H1 (cell line): ENCODE measurements at regions not wholly inside any gene's neighbourhood (a gene's known extent, or its start where the extent isn't known, plus 50 kb on each side); places are given as distances from the start of the nearest gene placed in this dataset.

Experiments used
- CTCF ChIA-PET: fragments of 300-600 bp; sonication (Branson Sonifier 250); formaldehyde crosslinking; loops from one replicate; lab custom pipeline; 2021; ENCODE audit not compliant: partially characterized antibody; lab: Charles Lee
- POLR2A ChIA-PET: fragments of 300-600 bp; sonication (Branson Sonifier 250); formaldehyde crosslinking; loops from one replicate; lab custom pipeline; 2021; ENCODE audit warnings: inconsistent platforms; ENCODE audit not compliant: partially characterized antibody; lab: Charles Lee
- DNase-seq, 2 experiments: peaks; one replicate each; pipeline versions ENCODE4 v3.0.0 to v3.0.0-alpha.2; 2010 to 2022; ENCODE audit warnings: low spot score in 2 of 2, low read depth in 1 of 2, mixed read lengths in 1 of 2
- FAIRE-seq: peaks from 2 replicates; lab custom pipeline; 2011; peaks lifted over from hg19 to GRCh38; lab: Jason Lieb, UNC
- H2AFZ ChIP-seq: 2 replicates; pipeline ENCODE4 v1.8.1; 2012; ENCODE audit warnings: low read length, inconsistent platforms
- H2AK5ac ChIP-seq: 2 replicates; pipeline ENCODE4 v1.6.1; 2013; ENCODE audit warnings: low read depth, low read length
- H2BK120ac ChIP-seq: replicated peaks from 2 replicates; pipeline ENCODE3; 2013; ENCODE audit warnings: low read depth, low read length, inconsistent platforms
- H2BK12ac ChIP-seq: 2 replicates; pipeline ENCODE4 v1.6.1; 2013; ENCODE audit warnings: low read depth, low read length
- H2BK15ac ChIP-seq: 2 replicates; pipeline ENCODE4 v1.6.1; 2013; ENCODE audit warnings: low read length
- H2BK20ac ChIP-seq: 2 replicates; pipeline ENCODE4 v1.6.1; 2013; ENCODE audit warnings: low read length
- H2BK5ac ChIP-seq: 2 replicates; pipeline ENCODE4 v1.6.1; 2013; ENCODE audit warnings: low read depth, low read length
- H3K14ac ChIP-seq: 2 replicates; pipeline ENCODE4 v1.6.1; 2013; ENCODE audit warnings: inconsistent platforms; ENCODE audit not compliant: insufficient read length
- H3K18ac ChIP-seq: 2 replicates; pipeline ENCODE4 v1.6.1; 2013; ENCODE audit warnings: low read length; ENCODE audit errors: extremely low read depth
- H3K23ac ChIP-seq: 2 replicates; pipeline ENCODE4 v1.6.1; 2013; ENCODE audit warnings: inconsistent platforms; ENCODE audit not compliant: insufficient read length
- H3K23me2 ChIP-seq: 2 replicates; pipeline ENCODE4 v1.6.1; 2013; ENCODE audit warnings: low read depth, low read length
- H3K27ac ChIP-seq: 2 replicates; pipeline ENCODE4 v1.6.1; 2011; ENCODE audit warnings: low read depth, low read length, inconsistent platforms
- H3K27me3 ChIP-seq, 4 experiments: replicated peaks in 1 of 4; 1 replicate in 1 of 4; 2 replicates in 3 of 4; pipeline versions ENCODE4 v1.6.1 to v1.8.1; 2011 to 2013; ENCODE audit warnings: low read length in 3 of 4, mild to moderate bottlenecking in 3 of 4, inconsistent platforms in 2 of 4, mixed read lengths in 2 of 4, moderate library complexity in 1 of 4; ENCODE audit not compliant: control insufficient read depth in 3 of 4, insufficient read depth in 3 of 4; ENCODE audit errors: extremely low read depth in 1 of 4
- H3K36me3 ChIP-seq, 4 experiments: 2 replicates each; pipeline versions ENCODE4 v1.6.1 to v1.8.1; 2011 to 2013; ENCODE audit warnings: mild to moderate bottlenecking in 4 of 4, low read length in 3 of 4, moderate library complexity in 2 of 4, control low read depth in 1 of 4, inconsistent platforms in 1 of 4; ENCODE audit not compliant: insufficient read depth in 4 of 4, control insufficient read depth in 2 of 4
- H3K4ac ChIP-seq: replicated peaks from 2 replicates; pipeline ENCODE3; 2013; ENCODE audit warnings: low read length, low read depth, mixed read lengths, inconsistent platforms; ENCODE audit not compliant: insufficient read length
- H3K4me1 ChIP-seq, 4 experiments: replicated peaks in 1 of 4; 1 replicate in 1 of 4; 2 replicates in 3 of 4; pipeline versions ENCODE4 v1.6.1 to v1.8.1; 2011 to 2013; ENCODE audit warnings: low read length in 3 of 4, inconsistent platforms in 2 of 4, mixed read lengths in 1 of 4; ENCODE audit not compliant: insufficient read depth in 4 of 4, control insufficient read depth in 3 of 4
- H3K4me2 ChIP-seq, 2 experiments: 2 replicates each; pipeline versions ENCODE4 v1.6.1 to v1.8.1; 2011 to 2013; ENCODE audit warnings: low read depth in 2 of 2, low read length in 2 of 2, control low read depth in 1 of 2, inconsistent platforms in 1 of 2, mild to moderate bottlenecking in 1 of 2; ENCODE audit not compliant: insufficient read depth in 1 of 2
- H3K4me3 ChIP-seq, 4 experiments: fragments of 200-600, 300-600 bp in 1 of 4; sonication (generic), shearing (Covaris generic), sonication (Bioruptor Twin) in 1 of 4; 2 replicates each; pipeline versions ENCODE4 v1.5.1 to v1.8.1; 2011 to 2016; ENCODE audit warnings: low read length in 4 of 4, low read depth in 3 of 4, control low read depth in 2 of 4, inconsistent platforms in 2 of 4, mild to moderate bottlenecking in 2 of 4, mixed read lengths in 1 of 4, moderate library complexity in 1 of 4; ENCODE audit not compliant: insufficient read depth in 2 of 4; ENCODE audit errors: extremely low read depth in 1 of 4
- H3K56ac ChIP-seq: replicated peaks from 2 replicates; pipeline ENCODE3; 2013; ENCODE audit warnings: low read depth, mild to moderate bottlenecking, mixed read lengths, low read length, inconsistent platforms; ENCODE audit not compliant: insufficient read length
- H3K79me1 ChIP-seq: 2 replicates; pipeline ENCODE4 v1.6.1; 2013; ENCODE audit warnings: low read depth, low read length, control low read depth
- H3K79me2 ChIP-seq, 2 experiments: 2 replicates each; pipeline versions ENCODE4 v1.6.1 to v1.8.1; 2012 to 2013; ENCODE audit warnings: low read length in 2 of 2, mild to moderate bottlenecking in 2 of 2, inconsistent platforms in 1 of 2; ENCODE audit not compliant: insufficient read depth in 2 of 2, control insufficient read depth in 1 of 2
- H3K9ac ChIP-seq, 4 experiments: replicated peaks in 1 of 4; 1 replicate in 1 of 4; 2 replicates in 3 of 4; pipeline versions ENCODE4 v1.6.1 to v1.8.1; 2011 to 2013; ENCODE audit warnings: low read depth in 3 of 4, low read length in 3 of 4, control low read depth in 2 of 4, mild to moderate bottlenecking in 2 of 4, moderate library complexity in 2 of 4, inconsistent platforms in 1 of 4; ENCODE audit errors: extremely low read depth in 1 of 4
- H3K9me3 ChIP-seq, 2 experiments: 2 replicates each; pipeline versions ENCODE4 v1.6.1 to v1.8.1; 2012 to 2013; ENCODE audit warnings: mild to moderate bottlenecking in 2 of 2, moderate library complexity in 2 of 2, control low read depth in 1 of 2, inconsistent platforms in 1 of 2, low read depth in 1 of 2, low read length in 1 of 2, mixed read lengths in 1 of 2; ENCODE audit not compliant: insufficient read depth in 2 of 2
- H4K20me1 ChIP-seq, 2 experiments: replicated peaks in 1 of 2; 2 replicates each; pipeline versions ENCODE3 to v1.8.1; 2011 to 2013; ENCODE audit warnings: inconsistent platforms in 2 of 2, low read length in 2 of 2, mild to moderate bottlenecking in 1 of 2; ENCODE audit not compliant: insufficient read depth in 2 of 2, control insufficient read depth in 1 of 2
- H4K5ac ChIP-seq: 2 replicates; pipeline ENCODE4 v1.6.1; 2013; ENCODE audit warnings: low read length, low read depth, mixed read lengths, inconsistent platforms; ENCODE audit not compliant: insufficient read length
- H4K8ac ChIP-seq: 2 replicates; pipeline ENCODE4 v1.8.0; 2013; ENCODE audit warnings: mild to moderate bottlenecking, moderate library complexity, low read length, inconsistent platforms; ENCODE audit not compliant: insufficient read depth; ENCODE audit errors: extremely low read depth
- H4K91ac ChIP-seq: replicated peaks from 2 replicates; pipeline ENCODE3; 2013; ENCODE audit warnings: low read length, mixed read lengths, inconsistent platforms; ENCODE audit not compliant: insufficient read length
- ASH2L ChIP-seq: fragments of 200-600, 300-600 bp; sonication (generic); IDR thresholded peaks from one replicate; pipeline ENCODE4 v1.7.1; 2017; ENCODE audit warnings: low read length
- CBX5 ChIP-seq: fragments of 300-800, 300-1000 bp; sonication (generic); IDR thresholded peaks from 2 replicates; pipeline ENCODE4 v1.7.1; 2016; ENCODE audit warnings: antibody characterized with exemption, low read length, low read depth
- GABPA ChIP-seq: IDR thresholded peaks from 2 replicates; pipeline ENCODE4 v1.6.1; 2011; ENCODE audit warnings: mild to moderate bottlenecking, low read length, moderate library complexity, borderline replicate concordance; ENCODE audit not compliant: insufficient read depth
- JUN ChIP-seq: IDR thresholded peaks from 2 replicates; pipeline ENCODE4 v1.6.1; 2011; ENCODE audit warnings: low read depth, mild to moderate bottlenecking, improper control_type of control experiment, low read length
- KDM4A ChIP-seq: IDR thresholded peaks from one replicate; pipeline ENCODE4 v1.7.1; 2012; ENCODE audit warnings: low read depth, mild to moderate bottlenecking, moderate library complexity, low read length, inconsistent platforms; ENCODE audit not compliant: severe bottlenecking
- MAFK ChIP-seq: IDR thresholded peaks from 2 replicates; pipeline ENCODE4 v1.6.1; 2012; ENCODE audit warnings: low read depth, mild to moderate bottlenecking, improper control_type of control experiment, low read length
- SIRT6 ChIP-seq: IDR thresholded peaks from one replicate; pipeline ENCODE4 v1.7.1; 2012; ENCODE audit warnings: low read length, inconsistent platforms
- SP1 ChIP-seq: IDR thresholded peaks from 2 replicates; pipeline ENCODE4 v1.6.1; 2011; ENCODE audit warnings: low read depth, low read length
- SP4 ChIP-seq: IDR thresholded peaks from 2 replicates; pipeline ENCODE4 v1.6.1; 2012; ENCODE audit warnings: low read length, inconsistent platforms
- TBP ChIP-seq: IDR thresholded peaks from 2 replicates; pipeline ENCODE4 v1.6.1; 2011; ENCODE audit warnings: low read depth, low read length, improper control_type of control experiment

DNA sequence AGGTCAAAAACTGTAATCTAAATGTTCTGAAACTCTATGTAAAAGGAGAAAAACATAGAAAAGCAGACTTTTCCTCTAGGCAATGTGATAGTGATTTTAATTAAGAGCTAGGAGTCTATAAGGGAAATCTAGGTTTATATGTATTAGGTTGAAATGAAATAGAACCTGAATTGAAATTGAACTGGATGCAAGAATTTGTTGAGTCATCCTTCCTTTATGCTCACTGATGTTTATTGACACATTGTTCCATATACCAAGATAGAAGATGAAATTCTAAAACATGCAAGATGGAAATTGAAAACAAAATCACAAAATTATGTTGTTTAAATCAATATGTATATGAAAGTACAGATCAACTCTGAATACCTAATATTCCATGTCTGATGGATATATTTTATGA is 170.4 kb upstream of the FLRT2 start:
- peaks cover 0 to 1% (median 0%) of the 10 kb centered on the region in 4 experiments; a peak in 1 of 7 replicates for H3K27me3 ChIP-seq
- ChIA-PET POLR2A (no interaction called here), CTCF (no interaction called here)
- no peak overlapping the region for H3K4ac ChIP-seq
- no peak overlapping the region for H3K14ac ChIP-seq
- no peak overlapping the region for H2BK15ac ChIP-seq
- H3K79me1 ChIP-seq = no peaks in the 10 kb centered on the region
- no peaks in the 10 kb centered on the region for H3K4me1 ChIP-seq
- H4K5ac ChIP-seq = no peak overlapping the region
- H3K18ac ChIP-seq = no peak overlapping the region
- no peak overlapping the region for H3K4me3 ChIP-seq
- no peak overlapping the region for H3K56ac ChIP-seq
- H2AFZ ChIP-seq = no peak overlapping the region
- TF ChIP-seq CBX5 (no peak), TBP (no peak), MAFK (no peak), ASH2L (no peak), SP4 (no peak), SIRT6 (no peak), JUN (no peak), SP1 (no peak), GABPA (no peak), KDM4A (no peak)
- DNase-seq (no peak), FAIRE-seq (no peak)
- H3K23ac ChIP-seq = no peak overlapping the region
- H4K8ac ChIP-seq = no peak overlapping the region
- no peak overlapping the region for H2AK5ac ChIP-seq
- H3K9ac ChIP-seq = no peak overlapping the region
- H3K9me3 ChIP-seq = peaks cover 0 to 2% of the 10 kb centered on the region in 2 experiments; a peak in 1 of 4 replicates
- no peaks in the 10 kb centered on the region for H3K36me3 ChIP-seq
- no peak overlapping the region for H2BK20ac ChIP-seq
- H4K20me1 ChIP-seq = no peaks in the 10 kb centered on the region
- no peaks in the 10 kb centered on the region for H3K79me2 ChIP-seq
- no peak overlapping the region for H3K27ac ChIP-seq
- no peak overlapping the region for H2BK12ac ChIP-seq
- H3K23me2 ChIP-seq = no peaks in the 10 kb centered on the region
- no peak overlapping the region for H3K4me2 ChIP-seq
- H4K91ac ChIP-seq = no peak overlapping the region
- no peak overlapping the region for H2BK5ac ChIP-seq
- no peak overlapping the region for H2BK120ac ChIP-seq
